GM19438 (cell line): ENCODE measurements at regions not wholly inside any gene's neighbourhood (a gene's known extent, or its start where the extent isn't known, plus 50 kb on each side); places are given as distances from the start of the nearest gene placed in this dataset.
"Not testable (repeated sequence)": the region's sequence is repeated elsewhere in the genome, so short reads cannot be mapped to it uniquely, and the experiment has no call there.

ENCODE experiments used
- ATAC-seq: cut with Tn5 transposase; IDR thresholded peaks from one replicate; pipeline ENCODE4 v1.9.1; 2021; ENCODE audit warnings: low read depth; ENCODE audit not compliant: unreplicated experiment

- ATAC-seq, result no peak
Observed at GRCh38 chr20:12715371-12715770, 293.4 kb upstream of the SPTLC3 start.

GRCh38 chr20:12715991-12716680 is 292.6 kb upstream of the SPTLC3 start:
- ATAC-seq, result no peak

- no peak for ATAC-seq
Observed at GRCh38 chr20:12717061-12717460, 291.7 kb upstream of the SPTLC3 start.

- ATAC-seq, result no peak
Observed at GRCh38 chr20:12718619-12719018, 290.2 kb upstream of the SPTLC3 start.

GRCh38 chr20:12721636-12722035 is 287.1 kb upstream of the SPTLC3 start:
- no peak for ATAC-seq

- no peak for ATAC-seq
Observed at GRCh38 chr20:12722091-12722490, 286.7 kb upstream of the SPTLC3 start.

GRCh38 chr20:12723811-12724210 is 285.0 kb upstream of the SPTLC3 start:
- ATAC-seq, result no peak

GRCh38 chr20:12728782-12729181 is 280.0 kb upstream of the SPTLC3 start:
- no peak for ATAC-seq

- no peak for ATAC-seq
Observed at GRCh38 chr20:12729326-12729725, 279.4 kb upstream of the SPTLC3 start.

- no peak for ATAC-seq
Observed at GRCh38 chr20:12733811-12734210, 275.0 kb upstream of the SPTLC3 start.

GRCh38 chr20:12737497-12737896 is 271.3 kb upstream of the SPTLC3 start:
- no peak for ATAC-seq

- no peak for ATAC-seq
Observed at GRCh38 chr20:12737900-12738299, 270.9 kb upstream of the SPTLC3 start.

GRCh38 chr20:12740647-12741046 is 268.1 kb upstream of the SPTLC3 start:
- no peak for ATAC-seq

- ATAC-seq, result no peak
Observed at GRCh38 chr20:12744037-12744436, 264.7 kb upstream of the SPTLC3 start.

- ATAC-seq, result no peak
Observed at GRCh38 chr20:12748359-12748994, 260.3 kb upstream of the SPTLC3 start.

GRCh38 chr20:12750221-12750620 is 258.6 kb upstream of the SPTLC3 start:
- no peak for ATAC-seq

GRCh38 chr20:12752900-12753693 is 255.7 kb upstream of the SPTLC3 start:
- not testable (repeated sequence) for ATAC-seq

GRCh38 chr20:12753742-12754141 is 255.0 kb upstream of the SPTLC3 start:
- not testable (repeated sequence) for ATAC-seq

- ATAC-seq, result not testable (repeated sequence)
Observed at GRCh38 chr20:12759493-12759892, 249.3 kb upstream of the SPTLC3 start.

GRCh38 chr20:12762725-12763124 is 246.0 kb upstream of the SPTLC3 start:
- ATAC-seq, result no peak

- no peak for ATAC-seq
Observed at GRCh38 chr20:12763406-12763805, 245.4 kb upstream of the SPTLC3 start.

- no peak for ATAC-seq
Observed at GRCh38 chr20:12764053-12764452, 244.7 kb upstream of the SPTLC3 start.
